ENCODE measurements at regions not wholly inside any gene's neighbourhood (a gene's known extent, or its start where the extent isn't known, plus 50 kb on each side); places are given as distances from the start of the nearest gene placed in this dataset.

DNA sequence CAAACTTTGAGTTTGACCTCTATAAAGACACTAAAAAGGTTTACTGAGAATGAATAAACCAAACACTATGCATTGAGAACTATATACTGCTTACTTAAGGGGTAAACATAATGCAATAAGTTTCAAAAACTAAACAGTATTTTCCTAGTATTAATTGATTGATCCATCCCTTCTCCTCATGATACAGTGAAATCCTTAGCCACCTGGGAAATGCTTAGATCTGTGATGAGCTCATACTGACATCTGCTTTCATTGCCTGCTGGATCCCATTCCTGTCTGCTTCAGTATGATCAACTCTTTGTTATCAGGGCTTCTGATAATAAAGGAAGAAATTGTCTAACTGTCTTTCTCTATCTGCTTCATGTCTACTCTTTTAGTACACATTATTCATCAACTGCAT is 74.9 kb upstream of the UBE2E3 start:
- DNase-seq: no peak
- Histone ChIP-seq H3K4me1 (no peaks in the 10 kb centered on the region), H3K9me3 (no peaks in the 10 kb centered on the region), H3K4me3 (no peak overlapping the region), H3K27ac (no peak overlapping the region), H3K27me3 (no peaks in the 10 kb centered on the region), H3K36me3 (no peaks in the 10 kb centered on the region)
- no peak for TF ChIP-seq POLR2A (IDR thresholded peaks at IDR 0.05)
- no peak for TF ChIP-seq POLR2AphosphoS5 (IDR thresholded peaks at IDR 0.05)
- TF ChIP-seq, protein P1, sequence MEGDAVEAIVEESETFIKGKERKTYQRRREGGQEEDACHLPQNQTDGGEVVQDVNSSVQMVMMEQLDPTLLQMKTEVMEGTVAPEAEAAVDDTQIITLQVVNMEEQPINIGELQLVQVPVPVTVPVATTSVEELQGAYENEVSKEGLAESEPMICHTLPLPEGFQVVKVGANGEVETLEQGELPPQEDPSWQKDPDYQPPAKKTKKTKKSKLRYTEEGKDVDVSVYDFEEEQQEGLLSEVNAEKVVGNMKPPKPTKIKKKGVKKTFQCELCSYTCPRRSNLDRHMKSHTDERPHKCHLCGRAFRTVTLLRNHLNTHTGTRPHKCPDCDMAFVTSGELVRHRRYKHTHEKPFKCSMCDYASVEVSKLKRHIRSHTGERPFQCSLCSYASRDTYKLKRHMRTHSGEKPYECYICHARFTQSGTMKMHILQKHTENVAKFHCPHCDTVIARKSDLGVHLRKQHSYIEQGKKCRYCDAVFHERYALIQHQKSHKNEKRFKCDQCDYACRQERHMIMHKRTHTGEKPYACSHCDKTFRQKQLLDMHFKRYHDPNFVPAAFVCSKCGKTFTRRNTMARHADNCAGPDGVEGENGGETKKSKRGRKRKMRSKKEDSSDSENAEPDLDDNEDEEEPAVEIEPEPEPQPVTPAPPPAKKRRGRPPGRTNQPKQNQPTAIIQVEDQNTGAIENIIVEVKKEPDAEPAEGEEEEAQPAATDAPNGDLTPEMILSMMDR (IDR thresholded peaks at IDR 0.05): no peak
- no peak for TF ChIP-seq EP300 (IDR thresholded peaks at IDR 0.05)
- intact Hi-C loops (cut with DNase I; ENCODE audit: low total_unique reads): no loop called here

DNA sequence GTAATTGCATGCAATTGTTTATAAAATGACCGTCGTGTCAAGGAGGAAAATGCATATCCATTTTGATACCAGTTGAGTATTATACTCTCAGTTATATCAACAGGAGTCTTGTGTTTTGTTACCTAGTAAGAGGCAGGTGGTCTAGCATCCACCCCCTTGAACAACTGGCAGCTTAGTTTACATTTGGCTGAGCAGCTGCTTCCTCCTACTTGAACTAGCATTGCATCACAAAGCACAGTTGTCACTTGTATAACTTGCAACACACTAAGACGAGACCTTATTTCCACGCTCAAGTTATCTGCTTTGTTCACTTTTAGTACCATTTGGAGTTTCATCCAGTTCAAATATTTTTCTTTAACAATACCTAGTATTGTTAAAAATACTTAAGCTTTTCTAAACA is 75.4 kb upstream of the UBE2E3 start:
- Histone ChIP-seq H3K27me3 (no peaks in the 10 kb centered on the region), H3K4me3 (no peak overlapping the region), H3K36me3 (no peaks in the 10 kb centered on the region), H3K9me3 (no peaks in the 10 kb centered on the region), H3K27ac (no peak overlapping the region), H3K4me1 (no peaks in the 10 kb centered on the region)
- DNase-seq: no peak
- 53 to 61% (median 57%) methylated on average over 4 of the region's 4 CpGs for WGBS, 5 donors
- TF ChIP-seq, protein P1 (IDR thresholded peaks at IDR 0.05): no peak
- no peak for TF ChIP-seq POLR2AphosphoS5 (IDR thresholded peaks at IDR 0.05)
- no peak for TF ChIP-seq EP300 (IDR thresholded peaks at IDR 0.05)
- intact Hi-C loops (cut with DNase I; ENCODE audit: low total_unique reads): no loop called here

DNA sequence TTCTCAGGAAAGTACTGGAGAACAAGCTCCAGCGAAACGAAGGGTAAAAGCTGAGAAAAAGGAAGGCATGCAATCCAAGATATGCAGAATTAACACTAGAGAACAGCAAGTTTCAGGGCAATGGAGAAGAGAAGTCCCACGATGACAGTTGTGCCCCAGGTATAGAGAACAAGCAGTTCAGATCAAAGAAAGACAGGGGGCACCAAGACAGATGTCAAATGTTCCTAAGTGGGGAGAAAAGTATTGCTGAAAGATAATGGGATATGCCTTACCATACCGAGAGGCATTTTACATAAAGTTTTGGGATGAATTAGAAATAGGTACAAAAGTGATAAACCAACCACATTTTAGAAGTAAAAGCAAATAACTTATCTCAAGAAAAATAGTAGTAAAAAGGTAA is 79.1 kb upstream of the UBE2E3 start:
- no peaks in the 10 kb centered on the region for H3K9me3 ChIP-seq
- H3K4me3 ChIP-seq: no peak overlapping the region
- intact Hi-C loops (cut with DNase I; ENCODE audit: low total_unique reads): no loop called here
- no peaks in the 10 kb centered on the region for H3K27me3 ChIP-seq
- H3K36me3 ChIP-seq: no peaks in the 10 kb centered on the region
- no peak overlapping the region for H3K27ac ChIP-seq
- no peaks in the 10 kb centered on the region for H3K4me1 ChIP-seq
- 74 to 88% (median 86%) methylated on average over 4 of the region's 4 CpGs for WGBS, 5 donors
- TF ChIP-seq, protein P1 (IDR thresholded peaks at IDR 0.05): no peak
- TF ChIP-seq POLR2AphosphoS5 (IDR thresholded peaks at IDR 0.05) (no peak), EP300 (IDR thresholded peaks at IDR 0.05) (no peak), POLR2A (IDR thresholded peaks at IDR 0.05) (no peak)
- no peak for DNase-seq

DNA sequence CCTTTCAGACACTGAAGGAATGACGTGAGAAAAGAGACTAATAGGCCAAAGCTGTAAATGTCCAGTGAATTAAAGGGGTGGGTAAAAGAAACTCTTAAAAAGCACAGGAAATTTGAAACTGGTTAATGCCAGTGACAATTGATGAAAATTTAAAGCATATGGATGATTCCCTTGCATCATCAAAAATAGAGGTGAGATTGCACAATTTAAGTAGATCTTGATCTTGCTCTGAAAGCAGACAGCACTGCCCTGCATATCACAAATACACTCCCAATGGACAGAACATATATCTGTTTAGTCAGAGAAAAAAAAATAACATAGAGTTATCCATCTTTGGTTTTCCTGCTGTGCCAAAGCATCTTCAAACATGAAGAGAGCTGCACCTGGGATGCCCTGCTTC is 86.7 kb upstream of the UBE2E3 start:
- Histone ChIP-seq H3K27me3 (no peaks in the 10 kb centered on the region), H3K4me1 (no peaks in the 10 kb centered on the region), H3K36me3 (no peaks in the 10 kb centered on the region), H3K9me3 (no peaks in the 10 kb centered on the region), H3K4me3 (no peak overlapping the region), H3K27ac (no peak overlapping the region)
- intact Hi-C loops (cut with DNase I; ENCODE audit: low total_unique reads): no loop called here
- no peak for TF ChIP-seq EP300 (IDR thresholded peaks at IDR 0.05)
- TF ChIP-seq POLR2AphosphoS5 (IDR thresholded peaks at IDR 0.05): no peak
- TF ChIP-seq, protein P1 (IDR thresholded peaks at IDR 0.05): no peak
- TF ChIP-seq POLR2A (IDR thresholded peaks at IDR 0.05): no peak
- no peak for DNase-seq
- WGBS, 5 donors: 84 to 97% (median 88%) methylated on average over 1 of the region's 1 CpG

DNA sequence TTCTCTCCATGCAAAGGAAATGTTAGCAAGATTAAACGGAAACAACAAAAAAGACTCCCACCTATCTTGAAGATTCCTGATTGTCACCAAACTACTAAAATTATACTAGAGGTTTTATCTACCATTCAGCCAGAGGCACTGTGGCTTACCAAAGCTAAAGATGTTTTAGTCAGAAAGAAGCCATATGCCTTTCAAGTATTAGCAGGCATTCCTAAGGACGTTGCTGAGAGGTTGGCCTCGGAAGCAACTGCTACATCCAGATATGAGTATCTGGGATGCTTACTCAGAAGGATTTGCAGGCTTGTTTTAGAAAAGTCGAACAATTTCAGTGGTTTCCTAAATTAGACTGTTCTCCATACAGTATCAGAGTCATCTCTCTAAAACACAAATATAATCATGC is 88.3 kb upstream of the UBE2E3 start:
- H3K9me3 ChIP-seq: no peaks in the 10 kb centered on the region
- TF ChIP-seq, protein P1 (IDR thresholded peaks at IDR 0.05): no peak
- 67 to 82% (median 77%) methylated on average over 4 of the region's 4 CpGs for WGBS, 5 donors
- intact Hi-C loops (cut with DNase I; ENCODE audit: low total_unique reads): no loop called here
- DNase-seq: no peak
- no peak overlapping the region for H3K4me3 ChIP-seq
- H3K27me3 ChIP-seq: no peaks in the 10 kb centered on the region
- no peaks in the 10 kb centered on the region for H3K4me1 ChIP-seq
- H3K36me3 ChIP-seq: no peaks in the 10 kb centered on the region
- H3K27ac ChIP-seq: no peak overlapping the region
